Chondrocyte (in vitro differentiated cells): ENCODE measurements at regions not wholly inside any gene's neighbourhood (a gene's known extent, or its start where the extent isn't known, plus 50 kb on each side); places are given as distances from the start of the nearest gene placed in this dataset.

Experiments
- DNase-seq: peaks from one replicate; pipeline ENCODE4 v3.0.0; 2021; ENCODE audit warnings: mixed read lengths, low spot score
- H3K27ac Mint-ChIP-seq: one replicate; pipeline ENCODE4 v1.8.0; 2021; ENCODE audit warnings: mild to moderate bottlenecking, moderate library complexity, mixed read lengths; ENCODE audit not compliant: unreplicated experiment
- H3K27me3 Mint-ChIP-seq: 2 replicates; pipeline ENCODE4 v1.8.0; 2021; ENCODE audit warnings: low read depth, mixed read lengths
- H3K36me3 Mint-ChIP-seq: 2 replicates; pipeline ENCODE4 v1.8.0; 2021; ENCODE audit warnings: low read depth, mixed read lengths
- H3K4me1 Mint-ChIP-seq: 2 replicates; pipeline ENCODE4 v1.8.0; 2021; ENCODE audit warnings: low read depth, mild to moderate bottlenecking, mixed read lengths
- H3K4me3 Mint-ChIP-seq: one replicate; pipeline ENCODE4 v1.8.0; 2021; ENCODE audit warnings: mild to moderate bottlenecking, moderate library complexity, mixed read lengths; ENCODE audit not compliant: unreplicated experiment
- H3K9me3 Mint-ChIP-seq: 2 replicates; pipeline ENCODE4 v1.8.0; 2021; ENCODE audit warnings: low read depth, mixed read lengths
- CTCF ChIP-seq: fragments of 200-600 bp; sonication (generic); IDR thresholded peaks from 2 replicates; pipeline ENCODE4 v1.5.0; 2021; ENCODE audit warnings: antibody characterized with exemption, mild to moderate bottlenecking, moderate library complexity

DNA sequence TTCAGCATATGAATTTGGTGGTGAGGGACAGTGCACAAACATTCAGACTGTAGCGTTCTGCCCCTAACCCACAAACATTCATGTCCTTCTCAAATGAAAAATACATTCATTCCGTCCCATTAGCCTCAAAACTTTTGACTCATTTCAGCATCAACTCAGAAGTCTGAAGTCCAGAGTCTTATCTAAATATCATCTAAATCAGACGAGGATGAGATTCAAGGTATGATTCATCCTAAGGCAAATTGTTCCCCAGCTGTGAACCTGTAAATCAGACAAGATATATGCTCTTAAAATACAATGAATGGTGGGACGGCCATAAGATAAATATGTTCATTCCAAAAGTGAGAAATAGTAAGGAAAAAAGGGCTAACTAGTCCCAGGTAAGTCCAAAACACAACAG lies 1195.6 kb upstream of the ADGRL4 start:
- no peak for TF ChIP-seq CTCF
- DNase-seq: no peak
- no peak overlapping the region for H3K27ac Mint-ChIP-seq
- H3K9me3 Mint-ChIP-seq: peaks cover 6% of the 10 kb centered on the region
- H3K27me3 Mint-ChIP-seq: no peaks in the 10 kb centered on the region
- H3K4me1 Mint-ChIP-seq: peaks cover 6% of the 10 kb centered on the region
- H3K4me3 Mint-ChIP-seq: no peak overlapping the region
- peaks cover 2% of the 10 kb centered on the region for H3K36me3 Mint-ChIP-seq

DNA sequence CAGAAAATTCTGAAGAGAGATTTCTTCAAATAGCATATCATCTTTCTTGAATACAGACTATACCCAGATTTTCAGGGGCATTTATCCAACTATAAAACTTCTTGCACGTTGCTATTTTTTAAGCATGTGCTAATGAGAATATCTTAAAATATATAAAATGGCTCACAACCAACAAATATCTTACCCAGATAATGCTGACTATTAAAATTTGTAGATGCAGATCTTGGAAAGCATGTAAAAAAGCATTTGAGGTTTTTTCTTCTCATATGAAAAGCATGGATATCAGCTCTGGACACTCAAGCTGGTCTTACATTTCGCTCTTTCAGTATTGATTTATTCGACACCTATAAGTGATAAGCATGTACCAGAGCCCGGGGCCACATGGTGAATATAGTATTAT lies 1187.7 kb upstream of the ADGRL4 start:
- DNase-seq: no peak
- H3K9me3 Mint-ChIP-seq: no peaks in the 10 kb centered on the region
- H3K4me1 Mint-ChIP-seq: peaks cover under 1% of the 10 kb centered on the region
- H3K4me3 Mint-ChIP-seq: no peak overlapping the region
- TF ChIP-seq CTCF: no peak
- H3K27me3 Mint-ChIP-seq: no peaks in the 10 kb centered on the region
- no peaks in the 10 kb centered on the region for H3K36me3 Mint-ChIP-seq
- no peak overlapping the region for H3K27ac Mint-ChIP-seq

GRCh38 chr1:80181418-80181817 lies 1174.9 kb upstream of the ADGRL4 start:
- Mint-ChIP-seq H3K4me1 (no peaks in the 10 kb centered on the region), H3K9me3 (peaks cover 5% of the 10 kb centered on the region), H3K27ac (no peak overlapping the region), H3K27me3 (no peaks in the 10 kb centered on the region), H3K36me3 (no peaks in the 10 kb centered on the region), H3K4me3 (no peak overlapping the region)
- no peak for TF ChIP-seq CTCF
- no peak for DNase-seq

DNA sequence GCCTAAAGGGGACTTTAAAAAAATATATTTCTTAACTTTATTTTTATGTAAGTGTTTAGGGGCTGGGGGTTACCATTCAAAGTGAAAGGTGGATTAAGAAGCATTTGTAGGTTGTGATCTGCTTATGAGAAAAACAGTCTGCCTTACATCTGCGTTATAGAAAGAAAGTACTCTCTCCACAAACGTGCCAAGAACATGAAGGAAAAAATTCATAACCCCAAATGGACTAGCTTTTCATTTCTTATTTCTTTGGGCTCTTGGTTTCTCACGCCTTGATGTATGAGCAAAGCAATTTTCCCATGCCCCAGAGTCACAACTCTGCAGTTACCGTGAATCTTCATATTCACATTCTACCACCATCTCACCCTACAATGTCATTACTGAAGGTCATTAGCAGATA lies 1165.1 kb upstream of the ADGRL4 start:
- no peaks in the 10 kb centered on the region for H3K27me3 Mint-ChIP-seq
- peaks cover 2% of the 10 kb centered on the region for H3K9me3 Mint-ChIP-seq
- no peaks in the 10 kb centered on the region for H3K36me3 Mint-ChIP-seq
- DNase-seq: no peak
- no peak overlapping the region for H3K4me3 Mint-ChIP-seq
- H3K4me1 Mint-ChIP-seq: peaks cover 3% of the 10 kb centered on the region
- no peak for TF ChIP-seq CTCF
- H3K27ac Mint-ChIP-seq: no peak overlapping the region

- Mint-ChIP-seq H3K27ac (no peak overlapping the region), H3K4me3 (no peak overlapping the region), H3K9me3 (no peaks in the 10 kb centered on the region), H3K4me1 (peaks cover 3% of the 10 kb centered on the region), H3K27me3 (no peaks in the 10 kb centered on the region), H3K36me3 (no peaks in the 10 kb centered on the region)
- DNase-seq: no peak
- no peak for TF ChIP-seq CTCF
These were observed 1164.4 kb upstream of the ADGRL4 start for GRCh38 chr1:80170811-80171485.
